Endodermal cell (in vitro differentiated cells): ENCODE measurements at regions not wholly inside any gene's neighbourhood (a gene's known extent, or its start where the extent isn't known, plus 50 kb on each side); places are given as distances from the start of the nearest gene placed in this dataset.

ENCODE experiments used
- DNase-seq: peaks from one replicate; pipeline ENCODE4 v3.0.0-alpha.2; 2017
- H3K27ac ChIP-seq: 2 replicates; pipeline ENCODE4 v1.5.1; 2013; ENCODE audit warnings: mild to moderate bottlenecking, low read depth, low read length, moderate library complexity
- H3K27me3 ChIP-seq: 2 replicates; pipeline ENCODE4 v1.6.1; 2013; ENCODE audit warnings: mild to moderate bottlenecking, low read length, moderate library complexity; ENCODE audit not compliant: insufficient read depth, control insufficient read depth, poor library complexity, severe bottlenecking
- H3K36me3 ChIP-seq: 2 replicates; pipeline ENCODE4 v1.7.0; 2013; ENCODE audit warnings: mild to moderate bottlenecking, low read length, moderate library complexity; ENCODE audit not compliant: control insufficient read depth, insufficient read depth
- H3K4me1 ChIP-seq: one replicate; pipeline ENCODE4 v1.7.0; 2013; ENCODE audit warnings: low read length; ENCODE audit not compliant: control insufficient read depth, insufficient read depth
- H3K4me3 ChIP-seq: 2 replicates; pipeline ENCODE4 v1.5.1; 2013; ENCODE audit warnings: mild to moderate bottlenecking, low read length, moderate library complexity
- H3K9ac ChIP-seq: 2 replicates; pipeline ENCODE4 v1.6.1; 2013; ENCODE audit warnings: mild to moderate bottlenecking, low read length, moderate library complexity; ENCODE audit not compliant: poor library complexity, severe bottlenecking; ENCODE audit errors: extremely low read depth
- H3K9me3 ChIP-seq: 2 replicates; pipeline ENCODE4 v1.6.1; 2013; ENCODE audit warnings: mild to moderate bottlenecking, low read length, moderate library complexity; ENCODE audit not compliant: control insufficient read depth
- H3K27ac Mint-ChIP-seq: 2 replicates; pipeline ENCODE4 v1.8.0; 2020; ENCODE audit warnings: mixed read lengths
- H3K27me3 Mint-ChIP-seq: 2 replicates; pipeline ENCODE4 v1.8.0; 2021; ENCODE audit warnings: mild to moderate bottlenecking, mixed read lengths; ENCODE audit not compliant: insufficient read depth
- H3K36me3 Mint-ChIP-seq: 2 replicates; pipeline ENCODE4 v1.8.0; 2020; ENCODE audit warnings: low read depth, mixed read lengths
- H3K4me1 Mint-ChIP-seq: 2 replicates; pipeline ENCODE4 v1.8.0; 2020; ENCODE audit warnings: mixed read lengths
- H3K4me3 Mint-ChIP-seq: 2 replicates; pipeline ENCODE4 v1.8.0; 2020; ENCODE audit warnings: mild to moderate bottlenecking, moderate library complexity, mixed read lengths
- H3K9me3 Mint-ChIP-seq: 2 replicates; pipeline ENCODE4 v1.8.0; 2020; ENCODE audit warnings: mild to moderate bottlenecking, mixed read lengths
- whole genome bisulfite sequencing, 2 experiments: methylation state at CpG; one replicate each; pipeline versions ENCODE4 v1.1.5 to v1.1.7; 2013; ENCODE audit warnings: missing lambda C conversion rate in 2 of 2, mixed read lengths in 1 of 2; ENCODE audit not compliant: insufficient coverage in 1 of 2, insufficient read length in 1 of 2; 5-methylcytosine and 5-hydroxymethylcytosine counted together
- TF ChIP-seq, protein P1 (sequence below): fragments of 200-600 bp; sonication (generic); conservative IDR thresholded peaks from 2 replicates; pipeline ENCODE4 v1.5.0; 2021; ENCODE audit warnings: antibody characterized with exemption, mild to moderate bottlenecking

DNA sequence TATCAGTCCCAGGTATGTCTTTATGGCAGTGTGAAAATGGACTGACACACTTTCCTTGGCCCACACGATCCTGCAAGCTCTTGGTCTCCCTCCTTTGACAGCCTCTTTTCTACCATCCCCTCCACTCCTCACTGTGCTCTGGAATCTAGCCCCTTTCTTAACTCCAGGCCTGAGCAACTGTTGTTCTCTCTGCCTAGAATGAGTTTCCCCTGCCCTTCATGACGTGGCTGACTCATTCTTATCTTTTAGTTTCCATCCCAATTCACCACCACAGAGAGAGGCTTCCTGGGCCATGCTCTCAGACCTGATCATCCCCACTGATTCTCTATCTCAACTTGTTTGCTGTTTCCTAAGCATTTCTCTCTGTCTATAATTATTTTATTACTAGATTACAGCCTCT is 157.4 kb upstream of the HMGA2 start:
- H3K9me3 ChIP-seq: peaks cover 23% of the 10 kb centered on the region
- TF ChIP-seq, protein P1, sequence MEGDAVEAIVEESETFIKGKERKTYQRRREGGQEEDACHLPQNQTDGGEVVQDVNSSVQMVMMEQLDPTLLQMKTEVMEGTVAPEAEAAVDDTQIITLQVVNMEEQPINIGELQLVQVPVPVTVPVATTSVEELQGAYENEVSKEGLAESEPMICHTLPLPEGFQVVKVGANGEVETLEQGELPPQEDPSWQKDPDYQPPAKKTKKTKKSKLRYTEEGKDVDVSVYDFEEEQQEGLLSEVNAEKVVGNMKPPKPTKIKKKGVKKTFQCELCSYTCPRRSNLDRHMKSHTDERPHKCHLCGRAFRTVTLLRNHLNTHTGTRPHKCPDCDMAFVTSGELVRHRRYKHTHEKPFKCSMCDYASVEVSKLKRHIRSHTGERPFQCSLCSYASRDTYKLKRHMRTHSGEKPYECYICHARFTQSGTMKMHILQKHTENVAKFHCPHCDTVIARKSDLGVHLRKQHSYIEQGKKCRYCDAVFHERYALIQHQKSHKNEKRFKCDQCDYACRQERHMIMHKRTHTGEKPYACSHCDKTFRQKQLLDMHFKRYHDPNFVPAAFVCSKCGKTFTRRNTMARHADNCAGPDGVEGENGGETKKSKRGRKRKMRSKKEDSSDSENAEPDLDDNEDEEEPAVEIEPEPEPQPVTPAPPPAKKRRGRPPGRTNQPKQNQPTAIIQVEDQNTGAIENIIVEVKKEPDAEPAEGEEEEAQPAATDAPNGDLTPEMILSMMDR: no peak
- Mint-ChIP-seq H3K27me3 (peaks cover 3% of the 10 kb centered on the region), H3K4me3 (no peak overlapping the region), H3K36me3 (no peaks in the 10 kb centered on the region), H3K27ac (peak overlapping the region; percentile 18), H3K4me1 (peaks cover 19% of the 10 kb centered on the region), H3K9me3 (peaks cover 25% of the 10 kb centered on the region)
- WGBS, 2 experiments: 68 to 75% methylated on average over 1 to 2 of the region's 2 CpGs
- H3K4me3 ChIP-seq: no peak overlapping the region
- H3K27ac ChIP-seq: no peak overlapping the region
- H3K36me3 ChIP-seq: no peaks in the 10 kb centered on the region
- H3K27me3 ChIP-seq: no peaks in the 10 kb centered on the region
- no peak for DNase-seq
- H3K9ac ChIP-seq: no peak overlapping the region
- peaks cover 10% of the 10 kb centered on the region for H3K4me1 ChIP-seq

DNA sequence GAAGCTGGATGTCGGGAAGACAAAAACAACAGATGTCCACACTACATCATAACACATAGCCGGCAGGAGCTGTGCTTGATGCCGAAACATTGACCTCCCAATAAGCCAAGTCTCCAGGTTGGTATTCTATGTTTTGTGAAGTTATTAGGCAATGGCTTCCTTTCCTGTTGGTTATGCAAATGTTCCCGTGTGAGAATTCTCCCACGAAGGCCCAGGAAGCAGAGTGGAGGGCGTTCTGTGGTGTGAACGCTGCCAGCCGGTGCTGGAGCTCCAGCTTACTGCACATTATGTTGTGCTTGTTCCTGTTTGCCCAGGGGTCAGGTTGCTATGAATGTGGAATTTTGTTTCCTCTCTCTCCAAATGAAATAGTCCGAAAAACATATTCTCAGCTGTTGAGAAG is 156.4 kb upstream of the HMGA2 start:
- H3K27me3 Mint-ChIP-seq: peaks cover 3% of the 10 kb centered on the region
- no peak overlapping the region for H3K4me3 Mint-ChIP-seq
- H3K4me3 ChIP-seq: no peak overlapping the region
- H3K4me1 ChIP-seq: peaks cover 10% of the 10 kb centered on the region
- no peak overlapping the region for H3K27ac Mint-ChIP-seq
- 81 to 86% methylated on average over 5 to 9 of the region's 9 CpGs for WGBS, 2 experiments
- H3K27me3 ChIP-seq: no peaks in the 10 kb centered on the region
- H3K9me3 ChIP-seq: peaks cover 20% of the 10 kb centered on the region
- DNase-seq: no peak
- no peaks in the 10 kb centered on the region for H3K36me3 Mint-ChIP-seq
- no peak overlapping the region for H3K9ac ChIP-seq
- H3K4me1 Mint-ChIP-seq: peaks cover 19% of the 10 kb centered on the region
- no peaks in the 10 kb centered on the region for H3K36me3 ChIP-seq
- peaks cover 25% of the 10 kb centered on the region for H3K9me3 Mint-ChIP-seq
- TF ChIP-seq, protein P1: no peak
- no peak overlapping the region for H3K27ac ChIP-seq

DNA sequence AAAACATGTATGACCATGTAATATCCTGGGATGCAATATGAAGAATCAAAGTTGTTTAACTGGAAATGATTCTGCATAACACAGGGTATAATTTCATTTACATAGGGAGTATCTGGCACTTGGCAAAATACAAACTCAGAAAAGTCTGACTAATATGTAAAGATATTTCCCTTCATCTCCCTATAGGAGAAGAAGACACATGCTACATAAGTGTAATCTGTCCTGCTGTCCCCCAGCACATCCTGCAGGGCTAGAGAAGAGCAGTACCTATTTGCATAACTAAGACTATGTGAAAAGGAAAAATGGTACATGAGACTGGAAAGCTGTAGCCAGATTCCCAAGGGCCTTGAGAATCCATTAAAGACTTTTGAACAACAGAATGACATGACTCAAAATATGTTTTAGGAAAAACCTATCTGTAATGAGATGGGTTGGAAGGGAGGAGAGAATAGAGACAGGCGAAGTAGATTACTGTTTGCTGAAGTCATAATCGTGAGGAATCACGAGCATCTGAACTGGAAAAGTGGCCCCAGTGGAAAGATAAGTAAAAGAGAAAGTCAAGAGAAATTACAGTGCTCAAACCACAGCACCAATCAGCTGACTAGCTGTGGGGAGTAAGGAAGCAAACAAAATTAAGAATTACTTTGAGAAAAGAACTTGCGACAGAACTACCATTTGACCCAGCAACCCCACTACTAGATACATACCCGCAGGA is 155.1 kb upstream of the HMGA2 start:
- Mint-ChIP-seq H3K36me3 (no peaks in the 10 kb centered on the region), H3K4me1 (peaks cover 19% of the 10 kb centered on the region), H3K27me3 (no peaks in the 10 kb centered on the region), H3K4me3 (no peak overlapping the region), H3K9me3 (peaks cover 15% of the 10 kb centered on the region), H3K27ac (no peak overlapping the region)
- Histone ChIP-seq H3K9ac (no peak overlapping the region), H3K9me3 (peaks cover 13% of the 10 kb centered on the region), H3K36me3 (no peaks in the 10 kb centered on the region), H3K4me1 (peaks cover 10% of the 10 kb centered on the region), H3K27me3 (no peaks in the 10 kb centered on the region), H3K4me3 (no peak overlapping the region), H3K27ac (no peak overlapping the region)
- TF ChIP-seq, protein P1: no peak
- DNase-seq: no peak
- 93 to 99% methylated on average over 5 of the region's 5 CpGs for WGBS, 2 experiments
